Mammary epithelial cell (primary cell): ENCODE measurements at regions not wholly inside any gene's neighbourhood (a gene's known extent, or its start where the extent isn't known, plus 50 kb on each side); places are given as distances from the start of the nearest gene placed in this dataset.

ENCODE experiments used
- CTCF ChIP-seq, 2 donors: IDR thresholded peaks in 1 of 2; conservative IDR thresholded peaks in 1 of 2; 2 replicates each; pipeline ENCODE4 v1.5.1; 2011 to 2012; ENCODE audit warnings: inconsistent platforms in 2 of 2, low read length in 2 of 2, mild to moderate bottlenecking in 2 of 2, control low read depth in 1 of 2, low read depth in 1 of 2; ENCODE audit not compliant: insufficient read depth in 1 of 2; ENCODE audit errors: extremely low read depth in 1 of 2
- EZH2 ChIP-seq: IDR thresholded peaks from 2 replicates; pipeline ENCODE4 v1.6.1; 2012; ENCODE audit warnings: low read length, inconsistent platforms, borderline replicate concordance

- TF ChIP-seq CTCF (conservative IDR thresholded peaks at IDR 0.05 in 1 of 2, IDR thresholded peaks at IDR 0.05 in 1 of 2; ENCODE audit: extremely low read depth in 1 of 2, insufficient read depth in 1 of 2, low read depth in 1 of 2, low read length in 2 of 2), result no peak
- TF ChIP-seq EZH2, result no peak
These were observed 78.2 kb upstream of the STEAP1B start for GRCh38 chr7:22578007-22578733.
